SK-N-MC (cell line): ENCODE measurements at regions not wholly inside any gene's neighbourhood (a gene's known extent, or its start where the extent isn't known, plus 50 kb on each side); places are given as distances from the start of the nearest gene placed in this dataset.

Experiments used
- DNase-seq: peaks from one replicate; pipeline ENCODE4 v3.0.0-alpha.2; 2011; ENCODE audit warnings: low read depth, low spot score
- H3K27ac ChIP-seq: fragments of 200-600 bp; sonication (generic); 2 replicates; pipeline ENCODE4 v1.5.1; 2016; ENCODE audit warnings: mixed run types
- H3K36me3 ChIP-seq: fragments of 200-600 bp; sonication (generic); 2 replicates; pipeline ENCODE4 v1.6.1; 2017; ENCODE audit warnings: antibody characterized with exemption, low read length, mixed read lengths; ENCODE audit not compliant: insufficient read depth
- H3K4me3 ChIP-seq: fragments of 200-600 bp; sonication (generic); 2 replicates; pipeline ENCODE4 v1.5.1; 2016
- H3K9ac ChIP-seq: fragments of 200-600 bp; sonication (generic); 2 replicates; pipeline ENCODE4 v1.8.0; 2017; ENCODE audit warnings: mixed run types, mixed read lengths; ENCODE audit not compliant: insufficient read length
- H3K9me3 ChIP-seq: fragments of 200-600 bp; sonication (generic); 2 replicates; pipeline ENCODE4 v1.6.1; 2017; ENCODE audit warnings: low read depth, mild to moderate bottlenecking, antibody characterized with exemption, low read length, moderate library complexity, mixed read lengths
- EZH2 ChIP-seq: fragments of 200-600 bp; sonication (generic); IDR thresholded peaks from one replicate; pipeline ENCODE4 v1.6.1; 2017; ENCODE audit warnings: antibody characterized with exemption
- FOXP2 ChIP-seq: optimal IDR thresholded peaks from 2 replicates; pipeline ENCODE3; 2011; ENCODE audit warnings: mild to moderate bottlenecking, moderate library complexity; ENCODE audit not compliant: insufficient read depth; ENCODE audit errors: extremely low read length, control extremely low read depth
- POLR2AphosphoS5 ChIP-seq: IDR thresholded peaks from 2 replicates; pipeline ENCODE4 v1.6.1; 2012; ENCODE audit warnings: mild to moderate bottlenecking, low read depth, low read length, borderline replicate concordance

DNA sequence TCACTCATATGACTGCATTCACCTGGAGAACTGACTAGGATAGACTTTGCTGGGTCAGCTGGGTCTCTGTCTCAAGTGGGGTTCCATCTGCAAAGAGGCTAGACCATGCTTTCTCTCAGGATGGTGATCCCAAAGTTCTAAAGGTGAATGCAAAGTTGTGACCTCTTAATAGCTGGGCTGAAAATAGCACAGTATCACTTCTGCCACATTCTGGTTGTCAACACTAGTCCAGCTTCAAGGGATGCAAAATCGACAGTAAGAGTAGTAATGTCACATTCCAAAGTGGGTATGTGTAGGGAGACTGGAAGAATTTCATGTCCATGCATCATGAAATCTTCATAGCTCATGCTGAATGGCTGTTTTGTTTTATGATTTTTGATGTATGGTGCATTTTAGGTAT, 414.6 kb downstream of the PCDH7 start:
- no peak overlapping the region for H3K4me3 ChIP-seq
- no peak overlapping the region for H3K27ac ChIP-seq
- no peak for DNase-seq
- no peak overlapping the region for H3K9ac ChIP-seq
- H3K36me3 ChIP-seq, result no peaks in the 10 kb centered on the region
- TF ChIP-seq POLR2AphosphoS5 (no peak), EZH2 (no peak), FOXP2 (no peak)
- no peaks in the 10 kb centered on the region for H3K9me3 ChIP-seq

DNA sequence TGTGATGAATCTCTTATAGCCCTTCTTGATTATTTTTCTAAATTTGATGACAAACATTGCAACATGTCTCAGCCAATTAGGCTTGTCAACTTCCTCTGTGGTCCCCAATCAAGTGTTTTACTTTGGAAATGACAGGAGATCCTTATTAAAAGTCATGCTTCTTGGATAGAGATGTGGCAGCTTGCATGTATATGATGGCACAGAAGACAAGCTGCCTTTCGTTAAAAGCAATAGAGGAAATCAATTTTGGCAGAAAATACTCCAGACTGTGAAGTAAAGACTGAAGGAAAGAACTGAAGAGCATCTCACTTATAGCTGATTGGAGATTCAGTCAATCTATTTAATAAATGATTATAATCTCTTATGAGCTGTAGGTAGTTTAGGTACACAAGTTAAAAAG, 419.6 kb downstream of the PCDH7 start:
- H3K9me3 ChIP-seq, result no peaks in the 10 kb centered on the region

DNA sequence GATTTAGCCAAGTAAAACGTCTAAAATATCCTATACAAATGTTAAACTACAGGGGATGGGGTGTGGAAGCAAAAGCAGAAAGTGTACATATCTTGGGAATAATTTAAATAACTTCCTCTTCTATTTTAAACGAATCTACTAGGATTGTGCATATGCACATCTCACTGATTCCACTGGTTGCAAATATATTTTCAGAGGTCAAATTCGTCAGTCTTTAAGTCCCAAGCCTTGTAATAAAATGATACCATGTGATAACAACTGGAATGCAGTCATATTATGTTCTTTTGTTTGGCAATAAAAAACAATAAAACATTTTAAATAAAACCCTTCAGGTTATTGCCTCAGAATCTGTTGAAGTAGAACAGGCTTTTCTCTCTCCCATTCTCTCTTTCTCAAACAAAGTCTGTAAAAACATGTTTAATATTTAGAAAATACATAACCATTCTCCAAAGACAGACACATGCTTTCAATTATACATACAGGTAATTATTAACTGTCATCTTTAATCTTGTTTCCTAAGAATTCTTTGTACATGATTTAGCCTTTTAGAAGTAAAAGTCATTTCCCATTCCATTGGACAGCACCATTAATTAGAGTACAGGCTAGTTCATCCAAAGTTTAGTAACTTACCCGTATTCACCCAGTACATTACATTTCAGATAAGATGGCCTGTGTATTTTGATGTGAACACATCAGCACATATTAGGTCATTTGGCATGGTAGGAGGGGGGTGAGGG, 421.1 kb downstream of the PCDH7 start:
- Histone ChIP-seq H3K36me3 (no peaks in the 10 kb centered on the region), H3K9ac (no peak overlapping the region), H3K9me3 (no peaks in the 10 kb centered on the region), H3K27ac (no peak overlapping the region), H3K4me3 (no peak overlapping the region)
- TF ChIP-seq POLR2AphosphoS5 (no peak), EZH2 (no peak)
- DNase-seq, result no peak

More for the DNA sequence above, 419.6 kb downstream of the PCDH7 start:
- Histone ChIP-seq H3K36me3 (no peaks in the 10 kb centered on the region), H3K4me3 (no peak overlapping the region), H3K27ac (no peak overlapping the region), H3K9ac (no peak overlapping the region)
- no peak for DNase-seq
- TF ChIP-seq EZH2, result no peak
- no peak for TF ChIP-seq POLR2AphosphoS5
- TF ChIP-seq FOXP2, result no peak

DNA sequence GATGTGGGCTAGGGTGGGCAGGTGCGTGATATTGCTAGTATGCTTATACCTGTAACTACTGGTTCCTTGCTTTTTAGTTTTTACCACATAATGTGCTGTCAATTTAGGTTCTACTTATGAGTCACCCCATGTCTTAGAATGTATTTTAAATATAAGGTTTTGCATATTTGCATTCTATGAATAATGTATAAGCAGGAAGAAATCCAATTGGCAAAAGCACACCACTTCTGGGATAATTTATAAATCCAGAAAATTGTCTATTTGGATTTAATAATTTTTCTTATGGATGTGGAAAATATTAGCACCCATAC, 421.6 kb downstream of the PCDH7 start:
- no peaks in the 10 kb centered on the region for H3K9me3 ChIP-seq

DNA sequence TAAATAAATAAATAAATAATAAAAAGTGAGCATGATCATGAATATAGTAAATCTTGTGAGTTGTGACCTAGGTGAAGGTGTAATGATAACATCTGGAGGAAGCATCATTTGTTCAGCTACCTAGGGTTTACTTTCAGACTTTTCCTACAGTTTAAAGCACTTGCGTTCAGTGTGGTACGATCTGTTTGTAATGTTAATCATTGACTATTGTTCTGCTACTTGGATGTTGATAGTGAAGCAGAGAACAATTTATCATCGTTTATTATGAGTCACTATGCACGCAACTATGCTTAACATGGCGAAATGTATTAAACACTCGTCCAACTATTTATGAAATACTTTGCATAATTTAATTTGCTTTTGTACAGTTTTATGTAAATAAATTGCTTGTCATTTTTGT, 426.2 kb downstream of the PCDH7 start:
- Histone ChIP-seq H3K36me3 (no peaks in the 10 kb centered on the region), H3K4me3 (no peak overlapping the region), H3K9ac (no peak overlapping the region), H3K9me3 (no peaks in the 10 kb centered on the region), H3K27ac (no peak overlapping the region)
- DNase-seq, result no peak
- TF ChIP-seq FOXP2, result no peak
- no peak for TF ChIP-seq POLR2AphosphoS5
- no peak for TF ChIP-seq EZH2

More for the DNA sequence above, 421.6 kb downstream of the PCDH7 start:
- DNase-seq, result no peak
- no peak overlapping the region for H3K4me3 ChIP-seq
- H3K36me3 ChIP-seq, result no peaks in the 10 kb centered on the region
- H3K9ac ChIP-seq, result no peak overlapping the region
- no peak for TF ChIP-seq EZH2
- TF ChIP-seq POLR2AphosphoS5, result no peak
- no peak for TF ChIP-seq FOXP2
- H3K27ac ChIP-seq, result no peak overlapping the region

DNA sequence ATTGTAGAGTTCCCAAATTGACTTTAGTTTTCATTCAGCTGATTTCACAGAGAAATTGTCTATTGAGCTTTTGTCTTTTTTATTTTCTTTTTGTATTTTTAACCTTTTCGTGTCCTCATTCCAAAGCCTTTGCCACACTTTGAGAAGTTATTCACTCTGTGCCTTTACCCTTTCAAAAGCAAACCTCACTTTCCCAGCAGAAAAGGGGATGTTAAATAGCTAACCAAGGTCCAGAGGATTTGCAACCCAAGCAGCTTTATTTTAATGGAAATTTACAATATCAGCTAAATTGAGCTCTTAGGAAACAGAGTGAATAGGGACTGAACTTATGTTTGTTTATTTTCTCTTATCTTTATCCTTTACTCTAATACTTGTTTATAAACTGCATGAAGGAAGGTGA, 428.8 kb downstream of the PCDH7 start:
- no peak overlapping the region for H3K9ac ChIP-seq
- TF ChIP-seq EZH2 (no peak), POLR2AphosphoS5 (no peak), FOXP2 (no peak)
- H3K4me3 ChIP-seq, result no peak overlapping the region

DNA sequence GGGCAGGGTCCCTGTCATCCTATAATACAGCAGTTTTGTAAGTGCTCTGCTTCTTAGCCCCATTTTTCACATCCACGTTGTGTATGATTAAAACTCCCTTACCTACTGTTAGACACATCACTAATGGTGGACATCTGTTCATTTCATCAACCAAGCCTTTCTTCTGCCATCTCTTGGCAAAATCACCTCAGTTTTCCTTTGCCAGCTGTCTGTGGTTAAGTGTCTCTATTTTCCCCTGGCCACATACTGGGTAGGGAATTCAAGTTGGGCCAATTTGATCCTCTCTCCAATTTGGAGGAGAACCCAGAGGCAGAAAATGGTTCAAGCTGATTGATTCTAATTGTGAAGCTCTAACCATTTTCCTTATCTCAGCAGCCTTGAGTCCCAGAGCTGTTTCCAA, 436.1 kb downstream of the PCDH7 start:
- no peaks in the 10 kb centered on the region for H3K36me3 ChIP-seq
- no peak for DNase-seq
- no peak overlapping the region for H3K9ac ChIP-seq
- no peak overlapping the region for H3K27ac ChIP-seq
- no peaks in the 10 kb centered on the region for H3K9me3 ChIP-seq
- TF ChIP-seq FOXP2 (no peak), POLR2AphosphoS5 (no peak), EZH2 (no peak)
- no peak overlapping the region for H3K4me3 ChIP-seq

More for the DNA sequence above, 428.8 kb downstream of the PCDH7 start:
- no peak for DNase-seq
- Histone ChIP-seq H3K36me3 (no peaks in the 10 kb centered on the region), H3K27ac (no peak overlapping the region), H3K9me3 (no peaks in the 10 kb centered on the region)

DNA sequence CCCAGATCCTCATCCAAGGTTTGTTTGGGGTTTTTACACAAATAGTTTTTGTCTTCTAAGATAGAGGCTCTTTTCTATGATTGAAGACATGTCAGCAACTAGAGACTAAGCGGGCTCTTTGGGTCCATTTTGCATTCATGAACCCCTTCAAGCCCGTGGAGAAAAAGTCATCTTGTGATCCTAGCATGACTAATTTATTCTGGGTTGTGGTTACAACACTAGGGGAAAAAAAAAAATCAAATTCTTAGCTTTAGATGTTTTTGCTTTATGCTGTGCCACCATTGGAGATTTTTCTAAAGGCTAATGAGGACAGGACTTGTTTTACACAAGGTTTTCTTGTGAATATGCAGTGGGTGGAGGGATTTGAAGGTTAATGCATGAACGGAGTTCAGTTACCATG, 440.0 kb downstream of the PCDH7 start:
- H3K36me3 ChIP-seq, result no peaks in the 10 kb centered on the region
- no peak overlapping the region for H3K9ac ChIP-seq
- TF ChIP-seq EZH2, result no peak
- no peak for TF ChIP-seq POLR2AphosphoS5
- no peak for TF ChIP-seq FOXP2
- H3K27ac ChIP-seq, result no peak overlapping the region
- H3K4me3 ChIP-seq, result no peak overlapping the region
- DNase-seq, result no peak
- no peaks in the 10 kb centered on the region for H3K9me3 ChIP-seq

DNA sequence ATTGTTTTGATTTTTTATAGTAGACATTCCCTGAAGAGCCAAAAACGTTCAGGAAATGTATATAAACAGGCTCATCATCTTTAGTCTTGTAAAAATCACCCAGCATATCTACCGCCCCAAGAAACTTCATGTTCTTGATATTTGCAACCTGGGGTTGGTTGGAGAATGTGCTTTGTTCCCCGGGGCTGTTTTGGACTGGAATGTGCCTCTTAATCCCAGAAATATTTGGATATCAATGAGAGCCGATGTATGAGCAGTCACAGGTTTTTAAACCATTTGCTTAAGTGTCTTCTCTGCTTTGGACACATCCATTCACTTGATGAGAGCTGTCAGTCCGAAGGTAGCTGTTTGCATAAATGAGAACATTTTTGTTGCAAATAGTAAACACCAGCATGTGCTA, 449.7 kb downstream of the PCDH7 start:
- no peak overlapping the region for H3K27ac ChIP-seq
- no peaks in the 10 kb centered on the region for H3K36me3 ChIP-seq
- no peak overlapping the region for H3K9ac ChIP-seq
- DNase-seq, result no peak
- no peak for TF ChIP-seq POLR2AphosphoS5
- TF ChIP-seq EZH2, result no peak
- TF ChIP-seq FOXP2, result no peak
- 0 out of 2 replicates have a peak overlapping the region, but pooled peaks have one; percentile 18 for H3K4me3 ChIP-seq
- no peaks in the 10 kb centered on the region for H3K9me3 ChIP-seq
